ENCODE measurements at regions not wholly inside any gene's neighbourhood (a gene's known extent, or its start where the extent isn't known, plus 50 kb on each side); places are given as distances from the start of the nearest gene placed in this dataset.

GRCh38 chr7:153002115-153002514 is 242.6 kb downstream of the ACTR3B start:
- 55 to 82% (median 69%) methylated on average over 1 of the region's 1 CpG for WGBS, 5 donors
- DNase-seq: no peak
- Histone ChIP-seq H3K36me3 (no peaks in the 10 kb centered on the region), H3K27me3 (no peaks in the 10 kb centered on the region), H3K9me3 (peaks cover 0 to 12% (median 6%) of the 10 kb centered on the region in 4 donors), H3K27ac (no peak overlapping the region), H3K4me1 (no peaks in the 10 kb centered on the region), H3K4me3 (no peak overlapping the region)
- intact Hi-C loops (cut with DNase I; ENCODE audit: low total_unique reads): no loop called here
- TF ChIP-seq POLR2AphosphoS5 (IDR thresholded peaks at IDR 0.05) (no peak), POLR2A (IDR thresholded peaks at IDR 0.05) (no peak), CTCF (IDR thresholded peaks at IDR 0.05) (no peak), EP300 (IDR thresholded peaks at IDR 0.05) (no peak)

- 82 to 92% (median 88%) methylated on average over 5 of the region's 5 CpGs for WGBS, 5 donors
- no peak for TF ChIP-seq POLR2A (IDR thresholded peaks at IDR 0.05)
- TF ChIP-seq POLR2AphosphoS5 (IDR thresholded peaks at IDR 0.05): no peak
- TF ChIP-seq EP300 (IDR thresholded peaks at IDR 0.05): no peak
- TF ChIP-seq CTCF (IDR thresholded peaks at IDR 0.05): no peak
- no peak for DNase-seq
These were observed 243.0 kb downstream of the ACTR3B start for GRCh38 chr7:153002572-153002971.

GRCh38 chr7:153004341-153004740 is 244.8 kb downstream of the ACTR3B start:
- no peaks in the 10 kb centered on the region for H3K4me1 ChIP-seq
- H3K36me3 ChIP-seq: no peaks in the 10 kb centered on the region
- intact Hi-C loops (cut with DNase I; ENCODE audit: low total_unique reads): no loop called here
- H3K4me3 ChIP-seq: no peak overlapping the region
- H3K27me3 ChIP-seq: no peaks in the 10 kb centered on the region
- WGBS, 5 donors: 75 to 88% (median 87%) methylated on average over 14 of the region's 14 CpGs
- TF ChIP-seq POLR2AphosphoS5 (IDR thresholded peaks at IDR 0.05) (no peak), EP300 (IDR thresholded peaks at IDR 0.05) (no peak), POLR2A (IDR thresholded peaks at IDR 0.05) (no peak), CTCF (IDR thresholded peaks at IDR 0.05) (no peak)
- H3K27ac ChIP-seq: no peak overlapping the region
- H3K9me3 ChIP-seq: peaks cover 0 to 12% (median 5%) of the 10 kb centered on the region in 4 donors
- DNase-seq: no peak

More at GRCh38 chr7:153002572-153002971, 243.0 kb downstream of the ACTR3B start:
- no peaks in the 10 kb centered on the region for H3K36me3 ChIP-seq
- intact Hi-C loops (cut with DNase I; ENCODE audit: low total_unique reads): no loop called here
- no peaks in the 10 kb centered on the region for H3K4me1 ChIP-seq
- H3K27me3 ChIP-seq: no peaks in the 10 kb centered on the region
- H3K9me3 ChIP-seq: peaks cover 0 to 12% (median 6%) of the 10 kb centered on the region in 4 donors
- H3K4me3 ChIP-seq: no peak overlapping the region
- H3K27ac ChIP-seq: no peak overlapping the region

GRCh38 chr7:153005750-153006435 is 246.3 kb downstream of the ACTR3B start:
- Histone ChIP-seq H3K27ac (no peak overlapping the region), H3K4me1 (no peaks in the 10 kb centered on the region), H3K9me3 (peaks cover 0 to 2% (median under 1%) of the 10 kb centered on the region in 4 donors), H3K36me3 (no peaks in the 10 kb centered on the region), H3K4me3 (no peak overlapping the region), H3K27me3 (no peaks in the 10 kb centered on the region)
- 49 to 67% (median 56%) methylated on average over 10 of the region's 10 CpGs for WGBS, 5 donors
- intact Hi-C loops (cut with DNase I; ENCODE audit: low total_unique reads): no loop called here
- TF ChIP-seq EP300 (IDR thresholded peaks at IDR 0.05) (no peak), CTCF (IDR thresholded peaks at IDR 0.05) (no peak), POLR2A (IDR thresholded peaks at IDR 0.05) (no peak), POLR2AphosphoS5 (IDR thresholded peaks at IDR 0.05) (no peak)
- no peak for DNase-seq
